ENCODE measurements at regions not wholly inside any gene's neighbourhood (a gene's known extent, or its start where the extent isn't known, plus 50 kb on each side); places are given as distances from the start of the nearest gene placed in this dataset.

GRCh38 chr15:31957581-31957980 is 72.7 kb upstream of the CHRNA7 start:
- TF ChIP-seq POLR2A (IDR thresholded peaks at IDR 0.05; ENCODE audit: low read depth, low read length) (no peak), CTCF (IDR thresholded peaks at IDR 0.05; ENCODE audit: extremely low read depth in 1 of 2, insufficient read depth in 1 of 2, low read depth in 1 of 2, low read length in 2 of 2) (no peak), EZH2 (IDR thresholded peaks at IDR 0.05; ENCODE audit: borderline replicate concordance, low read depth, low read length, severe bottlenecking) (no peak), FOS (IDR thresholded peaks at IDR 0.05; ENCODE audit: borderline replicate concordance, insufficient read depth, low read length) (no peak), MYC (IDR thresholded peaks at IDR 0.05; ENCODE audit: low read depth, low read length) (no peak), JUN (IDR thresholded peaks at IDR 0.05; ENCODE audit: borderline replicate concordance, insufficient read depth, insufficient read length, low read depth) (no peak), GATA2 (IDR thresholded peaks at IDR 0.05; ENCODE audit: insufficient read depth, insufficient read length, low read depth, low read length) (no peak), MAX (IDR thresholded peaks at IDR 0.05; ENCODE audit: insufficient read depth, insufficient read length) (no peak), POLR2AphosphoS5 (IDR thresholded peaks at IDR 0.05; ENCODE audit: insufficient read depth, low read depth, low read length) (no peak)
- H3K4me3 ChIP-seq (replicated peaks in 1 of 3; ENCODE audit: insufficient read depth in 1 of 3, low read depth in 1 of 3, low read length in 3 of 3), result no peak overlapping the region
- H4K20me1 ChIP-seq (replicated peaks; ENCODE audit: control insufficient read depth, extremely low read depth, insufficient read depth, low read length), result no peaks in the 10 kb centered on the region
- no peak overlapping the region for H3K4me2 ChIP-seq (ENCODE audit: insufficient read depth, low read length)
- FAIRE-seq (no peak), DNase-seq (ENCODE audit: low read depth, low spot score) (no peak)
- no TSS peak for BruUV-seq (replicated peaks)
- H3K9me1 ChIP-seq (replicated peaks; ENCODE audit: control insufficient read depth, extremely low read depth, insufficient read depth, low read length), result no peaks in the 10 kb centered on the region
- H3K9ac ChIP-seq (replicated peaks; ENCODE audit: extremely low read depth, insufficient read depth, low read length), result no peak overlapping the region
- dilution Hi-C loops (cut with MboI; ENCODE audit: extremely low pct_ligation_motif_present, low sequenced_read_pairs) (no loop called here), intact Hi-C loops (cut with micrococcal nuclease) (no loop called here)
- ChIA-PET POLR2A (no interaction called here), CTCF (no interaction called here)
- H2AFZ ChIP-seq (ENCODE audit: low read depth, low read length), result no peak overlapping the region
- peaks cover 2% of the 10 kb centered on the region for H3K9me3 ChIP-seq (replicated peaks; ENCODE audit: control insufficient read depth, insufficient read depth, low read length)
- no peaks in the 10 kb centered on the region for H3K36me3 ChIP-seq (ENCODE audit: control insufficient read depth in 2 of 2, extremely low read depth in 1 of 2, insufficient read depth in 2 of 2, low read length in 2 of 2)
- H3K79me2 ChIP-seq (ENCODE audit: control insufficient read depth, insufficient read depth, low read length), result no peaks in the 10 kb centered on the region
- no peaks in the 10 kb centered on the region for H3K27me3 ChIP-seq (ENCODE audit: control insufficient read depth in 2 of 2, insufficient read depth in 2 of 2, low read length in 2 of 2)
- no peaks in the 10 kb centered on the region for H3K4me1 ChIP-seq (ENCODE audit: control insufficient read depth, extremely low read depth, insufficient read depth, low read length)
- H3K27ac ChIP-seq (ENCODE audit: insufficient read depth, low read depth, low read length), result no peak overlapping the region

All from endothelial cell of umbilical vein (primary cell).